Motor neuron (in vitro differentiated cells): ENCODE measurements at regions not wholly inside any gene's neighbourhood (a gene's known extent, or its start where the extent isn't known, plus 50 kb on each side); places are given as distances from the start of the nearest gene placed in this dataset.

Experiments used
- ATAC-seq, 8 experiments: fragments of 200-7000 bp; cut with Tn5 transposase; replicated peaks in 6 of 8; 2 replicates each; pipeline ENCODE4 v1.8.0; 2021; ENCODE audit warnings: mild to moderate bottlenecking in 8 of 8, moderate library complexity in 8 of 8
- H3K27ac ChIP-seq, 2 donors: fragments of 250-450 bp; sonication (Bioruptor Pico); 2 replicates each; pipeline ENCODE4 v1.9.0; 2021; ENCODE audit warnings: antibody characterized with exemption in 2 of 2, mild to moderate bottlenecking in 2 of 2, moderate library complexity in 1 of 2
- H3K4me1 ChIP-seq, 2 donors: fragments of 250-450 bp; sonication (Bioruptor Pico); replicated peaks in 1 of 2; 2 replicates each; pipeline ENCODE4 v1.6.1; 2021; ENCODE audit warnings: antibody characterized with exemption in 2 of 2, mild to moderate bottlenecking in 2 of 2, moderate library complexity in 1 of 2
- H3K4me3 ChIP-seq, 5 donors: fragments of 250-450 bp; sonication (Bioruptor Pico); 2 replicates each; pipeline ENCODE4 v1.9.0; 2021; ENCODE audit warnings: antibody characterized with exemption in 5 of 5, mild to moderate bottlenecking in 5 of 5, moderate library complexity in 4 of 5
- WGBS, 10 experiments: fragments of 450-650 bp; shearing (Covaris generic); methylation state at CpG; one replicate each; pipeline ENCODE4 v1.0.0; 2022; 5-methylcytosine and 5-hydroxymethylcytosine counted together
- in situ Hi-C, 9 experiments: fragments of 400-800 bp; cut with MboI; loops; one replicate each; pipeline ENCODE4 v1.15.0; 2021; ENCODE audit warnings: low sequenced_read_pairs in 9 of 9, low pct_unique_long_range_greater_than_20kb in 2 of 9; ENCODE audit not compliant: unreplicated experiment in 9 of 9

DNA sequence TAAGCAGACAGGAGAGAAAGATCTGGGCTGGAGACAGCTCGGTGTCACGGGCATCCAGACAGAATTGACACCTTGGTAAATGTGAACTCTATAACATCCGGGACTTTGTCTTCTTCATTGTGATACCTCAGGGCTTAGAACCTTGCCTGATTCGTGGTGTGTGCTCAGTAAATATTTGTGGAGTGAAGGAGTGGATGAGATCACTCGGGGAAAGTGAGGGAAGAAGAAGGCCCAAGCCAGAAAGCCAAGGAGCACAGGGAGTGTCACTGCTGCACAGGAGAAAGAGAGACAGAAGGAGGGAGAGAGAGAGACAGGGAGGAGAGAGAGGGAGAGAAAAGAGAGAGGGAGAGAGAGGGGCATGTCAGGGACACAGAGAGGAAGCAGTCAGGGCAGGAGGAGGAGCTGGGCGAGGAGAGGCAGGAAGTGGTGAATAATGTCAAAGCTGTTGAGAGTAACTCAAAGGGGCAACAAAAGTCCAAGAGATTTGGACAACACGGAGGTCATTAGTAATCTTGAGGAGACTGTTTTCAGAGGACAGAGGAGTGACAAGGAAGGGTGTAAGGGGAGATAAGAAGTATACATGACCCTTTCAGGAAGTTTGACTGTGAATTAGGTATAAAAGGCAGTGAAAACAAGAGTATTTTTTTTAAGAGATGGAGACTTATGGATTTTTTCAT lies 141.6 kb upstream of the MAX start:
- Histone ChIP-seq H3K4me1 (peaks cover 4 to 7% of the 10 kb centered on the region in 2 donors), H3K27ac (no peak overlapping the region), H3K4me3 (no peak overlapping the region)
- WGBS, 10 experiments, result 33 to 78% (median 66%) methylated on average over 1 to 6 of the region's 7 CpGs; no CpG with 5 or more reads in 2 of the 10 experiments
- in situ Hi-C loops, result no loop called here
- ATAC-seq, result no peak

DNA sequence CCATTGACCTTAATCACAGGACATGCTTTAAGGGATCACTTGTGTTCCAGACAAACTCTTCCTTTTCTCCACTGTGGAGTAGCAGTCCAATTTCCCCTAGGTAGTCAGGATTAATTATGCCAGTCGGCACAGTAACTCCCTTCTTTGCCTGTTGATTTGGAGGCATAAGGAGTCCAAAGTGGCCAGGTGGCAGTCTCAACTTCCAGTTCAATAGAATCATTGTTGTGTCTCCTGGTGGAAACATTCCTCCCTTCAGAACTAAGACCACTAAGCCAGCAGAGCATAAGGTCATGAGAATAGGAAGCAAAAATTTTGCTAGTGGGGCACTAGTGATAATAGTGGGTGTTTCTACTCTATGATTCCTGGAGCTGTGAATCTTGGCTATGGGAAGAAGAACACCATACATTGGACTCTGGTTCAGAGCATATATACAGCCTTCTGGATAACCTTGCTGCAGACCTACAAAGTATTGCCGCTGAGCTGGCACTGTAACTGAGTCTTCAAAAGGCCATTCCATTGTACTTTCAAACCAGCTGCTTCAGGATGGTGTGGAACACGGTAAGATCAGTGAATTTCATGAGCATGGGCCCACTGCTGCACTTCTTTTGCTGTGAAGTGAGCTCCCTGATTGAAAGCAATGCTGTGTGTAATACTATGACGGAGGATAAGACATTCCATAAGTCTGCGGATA lies 147.3 kb upstream of the MAX start:
- in situ Hi-C loops, result no loop called here
- Histone ChIP-seq H3K27ac (no peak overlapping the region), H3K4me3 (no peak overlapping the region), H3K4me1 (no peaks in the 10 kb centered on the region)
- WGBS, 10 experiments, result 67 to 100% (median 82%) methylated on average over 1 to 4 of the region's 5 CpGs
- no peak for ATAC-seq

GRCh38 chr14:65250162-65250495 lies 147.8 kb upstream of the MAX start:
- H3K27ac ChIP-seq, result no peak overlapping the region
- WGBS, 10 experiments, result 40 to 100% (median 85%) methylated on average over 1 to 2 of the region's 2 CpGs; no CpG with 5 or more reads in 2 of the 10 experiments
- peaks cover 0 to 5% of the 10 kb centered on the region in 2 donors for H3K4me1 ChIP-seq
- in situ Hi-C loops, result no loop called here
- ATAC-seq, result no peak
- no peak overlapping the region for H3K4me3 ChIP-seq

DNA sequence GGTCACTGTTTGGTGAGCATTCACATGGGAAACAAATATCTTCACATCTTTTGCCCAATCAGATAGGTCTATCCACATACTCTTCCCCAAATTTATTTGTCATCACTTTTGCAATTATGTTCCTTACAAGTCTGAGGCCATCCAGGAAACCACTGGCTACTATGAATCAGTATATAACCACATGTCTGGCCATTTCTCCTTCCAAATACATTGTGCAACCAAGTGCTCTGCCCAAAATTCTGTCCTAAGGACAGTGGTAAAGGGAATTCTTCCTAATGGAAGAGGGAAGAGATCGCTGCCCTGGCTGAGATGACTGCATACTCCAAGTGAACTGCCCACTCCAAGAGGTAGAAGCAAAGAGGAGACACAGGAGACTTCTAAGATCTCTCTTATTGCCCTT lies 148.9 kb upstream of the MAX start:
- in situ Hi-C loops, result no loop called here
- 0 to 100% (median 80%) methylated on average over 1 of the region's 1 CpG; no CpG with 5 or more reads in 5 of the 10 experiments for WGBS, 10 experiments
- no peak overlapping the region for H3K27ac ChIP-seq
- no peak overlapping the region for H3K4me3 ChIP-seq
- H3K4me1 ChIP-seq, result peaks cover 0 to 7% of the 10 kb centered on the region in 2 donors
- peak in 2 of 8 experiments; percentile 42 to 66 for ATAC-seq

- Histone ChIP-seq H3K4me3 (no peak overlapping the region), H3K27ac (no peak overlapping the region), H3K4me1 (peaks cover 0 to 7% of the 10 kb centered on the region in 2 donors)
- in situ Hi-C loops, result no loop called here
- whole genome bisulfite sequencing, 10 experiments, result 40 to 100% (median 80%) methylated on average over 1 of the region's 1 CpG; no CpG with 5 or more reads in 7 of the 10 experiments
- no peak for ATAC-seq
Measured at GRCh38 chr14:65252482-65253255, 150.4 kb upstream of the MAX start.

DNA sequence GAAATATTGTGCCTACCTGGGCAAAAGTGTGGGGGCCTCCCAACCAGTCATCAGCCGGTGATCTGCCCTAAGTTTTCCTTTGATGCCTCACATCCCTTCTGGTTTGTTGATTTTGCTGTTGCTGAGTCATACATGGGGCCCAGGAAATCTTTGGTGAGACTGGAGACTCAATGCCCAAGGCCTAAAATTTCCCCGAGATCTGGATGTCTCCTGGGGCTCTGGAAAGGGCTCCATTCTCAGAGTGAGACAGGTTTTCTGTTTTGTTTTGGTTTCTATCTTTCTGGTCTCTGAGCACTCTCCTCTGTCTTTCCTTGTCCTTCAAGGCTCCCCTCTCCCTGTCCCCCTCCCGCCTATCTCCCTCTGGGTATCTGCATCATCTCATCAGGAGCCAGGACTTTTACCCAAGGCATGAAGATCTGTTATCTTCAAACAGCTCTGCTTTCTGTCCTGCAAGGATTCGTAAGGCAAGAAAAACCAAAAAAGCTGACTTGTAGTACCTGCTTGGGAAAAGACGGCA lies 152.8 kb upstream of the MAX start:
- H3K27ac ChIP-seq, result no peak overlapping the region
- WGBS, 10 experiments, result 0 to 100% (median 68%) methylated on average over 2 to 5 of the region's 5 CpGs
- in situ Hi-C loops, result no loop called here
- peak in 3 of 8 experiments; percentile 12 to 22 (median 18) for ATAC-seq
- H3K4me3 ChIP-seq, result no peak overlapping the region
- peaks cover 0 to 7% of the 10 kb centered on the region in 2 donors for H3K4me1 ChIP-seq

GRCh38 chr14:65255583-65256461 lies 153.5 kb upstream of the MAX start:
- H3K27ac ChIP-seq, result no peak overlapping the region
- WGBS, 10 experiments, result 0 to 87% (median 58%) methylated on average over 1 to 6 of the region's 8 CpGs; no CpG with 5 or more reads in 2 of the 10 experiments
- peaks cover 0 to 7% of the 10 kb centered on the region in 2 donors for H3K4me1 ChIP-seq
- peak in 6 of 8 experiments; percentile 32 to 74 (median 64) for ATAC-seq
- no peak overlapping the region for H3K4me3 ChIP-seq
- in situ Hi-C loops, result no loop called here

- no peak for ATAC-seq
- Histone ChIP-seq H3K27ac (no peak overlapping the region), H3K4me3 (no peak overlapping the region), H3K4me1 (peaks cover 0 to 7% of the 10 kb centered on the region in 2 donors)
- 80 to 100% (median 100%) methylated on average over 1 to 4 of the region's 4 CpGs; no CpG with 5 or more reads in 3 of the 10 experiments for WGBS, 10 experiments
- in situ Hi-C loops, result no loop called here
Measured at GRCh38 chr14:65256714-65257113, 154.4 kb upstream of the MAX start.

- peaks cover 0 to 7% of the 10 kb centered on the region in 2 donors for H3K4me1 ChIP-seq
- no peak overlapping the region for H3K27ac ChIP-seq
- in situ Hi-C loops, result no loop called here
- no peak for ATAC-seq
- 20 to 91% (median 83%) methylated on average over 1 to 6 of the region's 7 CpGs; no CpG with 5 or more reads in 2 of the 10 experiments for WGBS, 10 experiments
- H3K4me3 ChIP-seq, result no peak overlapping the region
Measured at GRCh38 chr14:65257425-65257824, 155.1 kb upstream of the FUT8 start.

DNA sequence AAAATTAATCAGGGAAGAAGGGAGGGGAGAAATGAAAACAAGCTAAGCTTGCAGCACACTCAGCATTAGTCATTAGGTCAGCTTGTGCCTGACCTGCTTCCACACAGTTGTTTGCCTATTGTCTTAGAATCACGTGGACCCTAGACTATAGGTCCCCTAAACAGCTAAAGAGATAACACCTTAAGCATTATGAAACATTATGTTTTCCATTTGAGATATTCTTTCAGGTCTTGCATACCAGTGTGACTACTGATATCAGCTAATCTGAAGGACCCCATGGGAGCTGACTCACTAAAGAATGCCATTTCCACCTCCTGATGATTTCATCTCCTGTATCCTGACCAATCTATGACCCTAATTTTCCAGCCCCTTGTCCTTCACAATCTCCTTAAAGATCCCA lies 154.1 kb upstream of the FUT8 start:
- in situ Hi-C loops, result no loop called here
- no peak overlapping the region for H3K27ac ChIP-seq
- 0 to 100% (median 50%) methylated on average over 1 of the region's 1 CpG; no CpG with 5 or more reads in 2 of the 10 experiments for WGBS, 10 experiments
- peaks cover 0 to 7% of the 10 kb centered on the region in 2 donors for H3K4me1 ChIP-seq
- ATAC-seq, result peak in 3 of 8 experiments; percentile 34 to 66 (median 39)
- H3K4me3 ChIP-seq, result no peak overlapping the region

DNA sequence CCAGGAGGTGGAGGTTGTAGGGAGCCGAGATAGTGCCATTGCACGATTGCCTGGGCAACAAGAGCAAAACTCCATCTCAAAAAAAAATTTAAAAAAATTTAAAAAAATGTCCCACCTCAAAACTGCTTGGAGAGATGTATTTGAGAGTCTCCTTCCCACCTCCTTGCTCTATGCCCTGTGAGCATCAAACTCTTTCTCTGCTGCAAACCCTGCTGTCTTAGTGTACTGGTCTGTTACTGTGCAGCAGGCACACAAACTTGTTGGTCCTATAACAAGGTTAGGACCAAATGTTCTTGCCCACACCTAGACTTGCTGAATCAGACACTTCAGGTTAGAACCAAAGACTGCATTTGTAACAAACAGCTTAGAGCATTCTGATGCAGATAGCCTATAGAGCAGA lies 153.5 kb upstream of the FUT8 start:
- no peak overlapping the region for H3K27ac ChIP-seq
- WGBS, 10 experiments, result 67 to 100% (median 92%) methylated on average over 1 to 2 of the region's 2 CpGs; no CpG with 5 or more reads in 5 of the 10 experiments
- in situ Hi-C loops, result no loop called here
- H3K4me3 ChIP-seq, result no peak overlapping the region
- peaks cover 0 to 7% of the 10 kb centered on the region in 2 donors for H3K4me1 ChIP-seq
- no peak for ATAC-seq

DNA sequence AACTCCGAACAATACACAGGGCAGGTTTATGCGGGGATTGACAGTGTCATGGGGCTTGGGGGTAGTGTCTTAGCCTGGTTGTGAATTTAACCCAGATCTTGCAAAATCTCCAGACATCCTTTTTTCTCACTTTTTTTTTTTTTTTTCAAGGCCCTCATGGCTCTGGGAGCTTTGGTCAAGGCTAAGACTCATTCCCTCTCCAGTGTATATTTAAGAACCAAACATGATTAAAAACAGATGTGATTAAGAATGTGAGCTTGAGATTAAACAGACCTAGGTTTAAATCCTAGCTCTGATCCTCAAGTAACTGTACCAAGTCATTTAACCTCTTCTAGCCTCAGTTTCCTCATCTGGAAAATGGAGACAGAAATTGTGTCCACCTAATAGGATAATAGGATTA lies 151.7 kb upstream of the FUT8 start:
- H3K4me1 ChIP-seq, result no peaks in the 10 kb centered on the region
- no peak overlapping the region for H3K4me3 ChIP-seq
- no peak for ATAC-seq
- WGBS, 10 experiments, result 50 to 100% (median 88%) methylated on average over 1 to 2 of the region's 2 CpGs; no CpG with 5 or more reads in 3 of the 10 experiments
- in situ Hi-C loops, result no loop called here
- no peak overlapping the region for H3K27ac ChIP-seq
